Loucy (cell line): ENCODE measurements at regions not wholly inside any gene's neighbourhood (a gene's known extent, or its start where the extent isn't known, plus 50 kb on each side); places are given as distances from the start of the nearest gene placed in this dataset.

Source experiments
- H2AFZ ChIP-seq: fragments of 200-600 bp; sonication (generic); 2 replicates; pipeline ENCODE4 v1.6.0; 2016; ENCODE audit warnings: antibody characterized with exemption, mild to moderate bottlenecking, low read length, moderate library complexity
- H3F3A ChIP-seq: fragments of 200-600 bp; 2 replicates; pipeline ENCODE4 v1.6.0; 2016; ENCODE audit warnings: antibody characterized with exemption, low read depth, mild to moderate bottlenecking
- H3K27me3 ChIP-seq: fragments of 200-600 bp; sonication (generic); 2 replicates; pipeline ENCODE4 v1.6.1; 2014; ENCODE audit warnings: low read length, mild to moderate bottlenecking; ENCODE audit not compliant: insufficient read depth, poor library complexity, severe bottlenecking
- H3K36me3 ChIP-seq: fragments of 200-600 bp; sonication (generic); 2 replicates; pipeline ENCODE4 v1.6.1; 2016; ENCODE audit warnings: low read length; ENCODE audit not compliant: insufficient read depth
- H3K4me1 ChIP-seq: fragments of 200-600 bp; sonication (generic); 2 replicates; pipeline ENCODE4 v1.5.1; 2014; ENCODE audit warnings: low read length, mild to moderate bottlenecking; ENCODE audit not compliant: insufficient read depth, poor library complexity, severe bottlenecking
- H3K4me2 ChIP-seq: fragments of 200-600 bp; sonication (generic); 2 replicates; pipeline ENCODE4 v1.6.0; 2014; ENCODE audit warnings: antibody characterized with exemption, low read length, low read depth, mild to moderate bottlenecking; ENCODE audit not compliant: poor library complexity, severe bottlenecking
- H3K4me3 ChIP-seq: fragments of 200-600 bp; sonication (generic); 2 replicates; pipeline ENCODE4 v1.5.1; 2014; ENCODE audit warnings: low read length, mild to moderate bottlenecking, mixed read lengths; ENCODE audit not compliant: poor library complexity, severe bottlenecking
- H3K79me2 ChIP-seq: fragments of 200-600 bp; sonication (generic); 2 replicates; pipeline ENCODE4 v1.6.1; 2014; ENCODE audit warnings: low read length; ENCODE audit not compliant: insufficient read depth
- H3K9ac ChIP-seq: fragments of 200-600 bp; sonication (generic); 2 replicates; pipeline ENCODE4 v1.6.0; 2014; ENCODE audit warnings: mild to moderate bottlenecking, low read depth, low read length, moderate library complexity; ENCODE audit not compliant: poor library complexity, severe bottlenecking
- H3K9me2 ChIP-seq: fragments of 200-600 bp; sonication (generic); replicated peaks from 2 replicates; pipeline ENCODE4 v1.6.1; 2016; ENCODE audit warnings: low read depth, low read length, mixed read lengths
- H3K9me3 ChIP-seq: fragments of 200-600 bp; sonication (generic); 2 replicates; pipeline ENCODE4 v1.6.1; 2014; ENCODE audit warnings: mild to moderate bottlenecking, antibody characterized with exemption, low read length, low read depth; ENCODE audit not compliant: insufficient read depth
- H4K20me1 ChIP-seq: fragments of 200-600 bp; sonication (generic); 2 replicates; pipeline ENCODE4 v1.6.0; 2014; ENCODE audit warnings: antibody characterized with exemption, low read length, mild to moderate bottlenecking; ENCODE audit not compliant: insufficient read depth, poor library complexity, severe bottlenecking
- EZH2phosphoT487 ChIP-seq: fragments of 200-600 bp; IDR thresholded peaks from 2 replicates; pipeline ENCODE4 v1.6.1; 2018; ENCODE audit warnings: antibody characterized with exemption, mild to moderate bottlenecking, moderate library complexity, borderline replicate concordance
- TF ChIP-seq, protein P1 (sequence below): fragments of 200-600 bp; sonication (generic); conservative IDR thresholded peaks from 2 replicates; pipeline ENCODE4 v1.5.1; 2014; ENCODE audit warnings: mild to moderate bottlenecking, antibody characterized with exemption, low read length

DNA sequence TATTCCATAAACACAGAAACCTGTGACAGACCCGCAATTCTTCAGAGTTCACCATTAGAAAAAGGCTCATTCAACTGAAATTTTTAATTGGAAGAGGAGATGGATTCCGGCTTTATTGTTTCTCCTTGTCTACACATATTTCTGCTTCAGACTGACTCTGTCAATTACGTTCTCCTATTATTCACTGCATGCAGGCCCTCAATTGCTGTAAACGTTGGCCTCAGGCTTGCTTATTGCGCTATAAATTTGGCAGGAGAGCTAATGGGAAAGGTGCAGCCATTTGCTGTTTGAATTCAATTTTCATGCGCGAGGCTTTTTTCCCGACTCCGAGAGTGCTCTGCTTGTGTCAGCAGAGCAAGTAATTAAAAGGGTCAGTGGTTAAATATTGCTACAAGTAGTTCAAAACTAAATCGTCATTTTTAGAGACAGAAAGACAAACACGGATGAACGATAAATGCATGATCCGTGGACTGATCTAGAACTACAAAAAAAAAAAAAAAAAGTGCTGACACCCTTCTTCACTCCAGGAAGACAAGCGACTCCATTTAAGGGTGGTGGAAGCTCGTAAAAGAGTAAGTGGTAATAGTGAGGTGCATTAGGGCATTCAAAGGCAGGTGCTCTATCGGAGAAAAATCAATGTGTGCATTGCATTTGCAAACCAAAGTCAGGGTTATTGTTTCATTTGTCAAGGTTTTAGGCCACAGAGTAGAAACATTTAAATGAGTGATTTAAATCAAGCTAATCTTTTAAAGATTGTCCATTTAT, 841.6 kb upstream of the FRG1 start:
- Histone ChIP-seq H4K20me1 (no peaks in the 10 kb centered on the region), H3K79me2 (no peaks in the 10 kb centered on the region), H3K4me2 (no peak overlapping the region), H3K9me2 (no peaks in the 10 kb centered on the region), H3K4me3 (no peak overlapping the region), H3K27me3 (no peaks in the 10 kb centered on the region), H2AFZ (no peak overlapping the region), H3K9me3 (no peaks in the 10 kb centered on the region; the same call in 1 of the 2 replicates), H3K36me3 (no peaks in the 10 kb centered on the region), H3K9ac (no peak overlapping the region), H3K4me1 (no peaks in the 10 kb centered on the region), H3F3A (no peaks in the 10 kb centered on the region)
- TF ChIP-seq EZH2phosphoT487 = no peak
- TF ChIP-seq, protein P1, sequence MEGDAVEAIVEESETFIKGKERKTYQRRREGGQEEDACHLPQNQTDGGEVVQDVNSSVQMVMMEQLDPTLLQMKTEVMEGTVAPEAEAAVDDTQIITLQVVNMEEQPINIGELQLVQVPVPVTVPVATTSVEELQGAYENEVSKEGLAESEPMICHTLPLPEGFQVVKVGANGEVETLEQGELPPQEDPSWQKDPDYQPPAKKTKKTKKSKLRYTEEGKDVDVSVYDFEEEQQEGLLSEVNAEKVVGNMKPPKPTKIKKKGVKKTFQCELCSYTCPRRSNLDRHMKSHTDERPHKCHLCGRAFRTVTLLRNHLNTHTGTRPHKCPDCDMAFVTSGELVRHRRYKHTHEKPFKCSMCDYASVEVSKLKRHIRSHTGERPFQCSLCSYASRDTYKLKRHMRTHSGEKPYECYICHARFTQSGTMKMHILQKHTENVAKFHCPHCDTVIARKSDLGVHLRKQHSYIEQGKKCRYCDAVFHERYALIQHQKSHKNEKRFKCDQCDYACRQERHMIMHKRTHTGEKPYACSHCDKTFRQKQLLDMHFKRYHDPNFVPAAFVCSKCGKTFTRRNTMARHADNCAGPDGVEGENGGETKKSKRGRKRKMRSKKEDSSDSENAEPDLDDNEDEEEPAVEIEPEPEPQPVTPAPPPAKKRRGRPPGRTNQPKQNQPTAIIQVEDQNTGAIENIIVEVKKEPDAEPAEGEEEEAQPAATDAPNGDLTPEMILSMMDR = no peak

DNA sequence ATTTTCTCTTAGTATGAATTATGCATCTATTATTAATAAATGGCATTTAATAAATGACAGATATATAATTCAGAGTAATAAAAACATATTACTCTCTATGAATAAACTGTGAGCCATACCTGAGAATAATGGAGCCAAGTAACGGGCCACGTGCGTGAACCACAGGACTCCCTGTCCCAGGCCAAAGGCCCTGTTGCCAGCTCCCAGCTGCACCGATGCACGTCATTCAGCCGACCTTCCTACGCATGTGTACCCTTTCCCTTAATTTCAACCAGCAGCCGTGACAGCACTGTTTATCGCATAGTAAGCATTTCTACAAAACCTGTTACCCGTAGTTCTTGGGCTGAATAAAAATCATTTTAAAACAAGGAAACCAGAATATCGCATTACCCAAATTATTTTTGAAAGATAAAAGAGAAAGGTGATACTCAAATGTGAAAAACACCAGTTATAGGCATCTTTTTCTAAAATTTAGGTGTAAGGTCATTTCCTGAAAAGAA, 827.2 kb upstream of the FRG1 start:
- Histone ChIP-seq H3K4me1 (no peaks in the 10 kb centered on the region), H3K4me2 (no peak overlapping the region), H3K4me3 (no peak overlapping the region), H3F3A (no peaks in the 10 kb centered on the region), H3K9ac (no peak overlapping the region), H3K9me2 (no peaks in the 10 kb centered on the region), H2AFZ (no peak overlapping the region), H3K9me3 (peaks cover 12% of the 10 kb centered on the region; the same call in 1 of the 2 replicates), H3K36me3 (no peaks in the 10 kb centered on the region), H3K27me3 (no peaks in the 10 kb centered on the region), H3K79me2 (no peaks in the 10 kb centered on the region), H4K20me1 (no peaks in the 10 kb centered on the region)
- TF ChIP-seq EZH2phosphoT487 = no peak
- TF ChIP-seq, protein P1 = no peak

DNA sequence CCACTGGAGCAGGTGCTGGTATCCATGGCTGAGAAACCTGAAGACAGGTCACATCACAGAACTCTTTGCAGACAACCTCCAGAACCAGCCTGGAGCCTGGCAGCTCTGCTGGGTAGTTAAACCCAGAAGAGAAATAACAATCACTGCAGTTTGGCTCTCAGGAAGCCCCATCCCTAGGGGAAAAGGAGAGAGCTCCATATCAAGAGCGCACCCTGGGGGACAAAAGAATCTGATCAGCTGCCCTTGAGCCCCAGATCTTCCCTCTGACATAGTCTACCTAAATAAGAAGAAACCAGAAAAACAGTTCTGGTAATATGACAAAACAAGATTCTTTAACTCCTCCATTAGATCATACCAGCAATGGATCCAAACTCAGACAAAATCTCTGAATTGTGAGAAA, 823.2 kb upstream of the FRG1 start:
- Histone ChIP-seq H4K20me1 (no peaks in the 10 kb centered on the region), H2AFZ (no peak overlapping the region), H3K36me3 (no peaks in the 10 kb centered on the region), H3K9ac (no peak overlapping the region), H3K9me3 (peaks cover 12% of the 10 kb centered on the region; the same call in 1 of the 2 replicates), H3K79me2 (no peaks in the 10 kb centered on the region), H3F3A (no peaks in the 10 kb centered on the region), H3K4me1 (no peaks in the 10 kb centered on the region), H3K27me3 (no peaks in the 10 kb centered on the region), H3K9me2 (no peaks in the 10 kb centered on the region), H3K4me3 (no peak overlapping the region), H3K4me2 (no peak overlapping the region)
- TF ChIP-seq EZH2phosphoT487 = no peak
- TF ChIP-seq, protein P1 = no peak
